Stomach (tissue), 4 donors: ENCODE measurements at regions not wholly inside any gene's neighbourhood (a gene's known extent, or its start where the extent isn't known, plus 50 kb on each side); places are given as distances from the start of the nearest gene placed in this dataset.

Experiments
- CTCF ChIP-seq, 7 experiments: fragments of 450-650 bp in 4 of 7; fragments of 200-600 bp in 3 of 7; sonication (generic) in 3 of 7; IDR thresholded peaks; one replicate each; pipeline ENCODE4 v1.5.1; 2016 to 2019; ENCODE audit warnings: antibody characterized with exemption in 7 of 7, control low read depth in 2 of 7, mild to moderate bottlenecking in 1 of 7
- POLR2A ChIP-seq, 4 donors: fragments of 450-650 bp; IDR thresholded peaks; one replicate each; pipeline ENCODE4 v1.6.1; 2016; ENCODE audit warnings: antibody characterized with exemption in 4 of 4, control low read depth in 2 of 4, mild to moderate bottlenecking in 1 of 4, moderate library complexity in 1 of 4
- POLR2AphosphoS5 ChIP-seq, 3 donors: sonication (generic); formaldehyde crosslinking; IDR thresholded peaks; one replicate each; pipeline ENCODE4 v1.6.1; 2016; ENCODE audit warnings: antibody characterized with exemption in 3 of 3

- TF ChIP-seq CTCF (IDR thresholded peaks at IDR 0.05) (no peak), POLR2A (IDR thresholded peaks at IDR 0.05) (no peak), POLR2AphosphoS5 (IDR thresholded peaks at IDR 0.05) (no peak)
Observed at GRCh38 chr1:69180358-69180757, 387.4 kb upstream of the LRRC7 start.
